Fibroblast of lung (primary cell): ENCODE measurements at regions not wholly inside any gene's neighbourhood (a gene's known extent, or its start where the extent isn't known, plus 50 kb on each side); places are given as distances from the start of the nearest gene placed in this dataset.
"Not testable (repeated sequence)": the region's sequence is repeated elsewhere in the genome, so short reads cannot be mapped to it uniquely, and the experiment has no call there.

Experiments
- DNase-seq, 2 donors: peaks; one replicate each; pipeline versions ENCODE4 v3.0.0 to v3.0.0-alpha.2; 2010; ENCODE audit warnings: low read depth in 2 of 2
- H2AFZ ChIP-seq: 2 replicates; pipeline ENCODE4 v1.5.1; 2012; ENCODE audit warnings: low read length, control low read depth, inconsistent platforms
- H3K27ac ChIP-seq: 2 replicates; pipeline ENCODE4 v1.5.1; 2011; ENCODE audit warnings: low read length, control low read depth; ENCODE audit not compliant: insufficient read depth
- H3K27me3 ChIP-seq: 2 replicates; pipeline ENCODE4 v1.5.1; 2011; ENCODE audit warnings: mild to moderate bottlenecking, low read length; ENCODE audit not compliant: control insufficient read depth, insufficient read depth
- H3K36me3 ChIP-seq: 2 replicates; pipeline ENCODE4 v1.5.1; 2011; ENCODE audit warnings: low read length; ENCODE audit not compliant: control insufficient read depth, insufficient read depth
- H3K4me1 ChIP-seq: 2 replicates; pipeline ENCODE4 v1.5.1; 2011; ENCODE audit warnings: low read length; ENCODE audit not compliant: control insufficient read depth, insufficient read depth; ENCODE audit errors: extremely low read depth
- H3K4me2 ChIP-seq: 2 replicates; pipeline ENCODE4 v1.5.1; 2011; ENCODE audit warnings: low read length, control low read depth; ENCODE audit not compliant: insufficient read depth; ENCODE audit errors: extremely low read depth
- H3K4me3 ChIP-seq, 4 experiments: fragments of 200-600 bp in 1 of 4; sonication (generic) in 1 of 4; replicated peaks in 1 of 4; 2 replicates each; pipeline ENCODE4 v1.5.1; 2011 to 2016; ENCODE audit warnings: low read length in 4 of 4, low read depth in 3 of 4, mild to moderate bottlenecking in 3 of 4, control low read depth in 2 of 4, inconsistent platforms in 1 of 4, mixed read lengths in 1 of 4; ENCODE audit not compliant: insufficient read depth in 1 of 4; ENCODE audit errors: control extremely low read depth in 1 of 4
- H3K79me2 ChIP-seq: 2 replicates; pipeline ENCODE4 v1.5.1; 2012; ENCODE audit warnings: mild to moderate bottlenecking, low read length, inconsistent platforms; ENCODE audit not compliant: control insufficient read depth, insufficient read depth
- H3K9ac ChIP-seq: 2 replicates; pipeline ENCODE4 v1.5.1; 2011; ENCODE audit warnings: mild to moderate bottlenecking, low read length, control low read depth; ENCODE audit not compliant: insufficient read depth
- H3K9me3 ChIP-seq: 2 replicates; pipeline ENCODE4 v1.5.1; 2012; ENCODE audit warnings: low read depth, low read length; ENCODE audit not compliant: control insufficient read depth, insufficient read depth
- H4K20me1 ChIP-seq: 2 replicates; pipeline ENCODE4 v1.5.1; 2011; ENCODE audit warnings: low read length; ENCODE audit not compliant: control insufficient read depth, insufficient read depth; ENCODE audit errors: extremely low read depth
- EZH2 ChIP-seq: IDR thresholded peaks from 2 replicates; pipeline ENCODE4 v1.5.1; 2012; ENCODE audit warnings: low read length, control low read depth, mild to moderate bottlenecking; ENCODE audit errors: missing control alignments
- TF ChIP-seq, protein P1 (sequence below), 2 donors: IDR thresholded peaks in 1 of 2; conservative IDR thresholded peaks in 1 of 2; 1 replicate in 1 of 2; 2 replicates in 1 of 2; pipeline ENCODE4 v1.5.1; 2011 to 2012; ENCODE audit warnings: low read length in 2 of 2, control low read depth in 1 of 2, inconsistent platforms in 1 of 2, low read depth in 1 of 2, mild to moderate bottlenecking in 1 of 2

DNA sequence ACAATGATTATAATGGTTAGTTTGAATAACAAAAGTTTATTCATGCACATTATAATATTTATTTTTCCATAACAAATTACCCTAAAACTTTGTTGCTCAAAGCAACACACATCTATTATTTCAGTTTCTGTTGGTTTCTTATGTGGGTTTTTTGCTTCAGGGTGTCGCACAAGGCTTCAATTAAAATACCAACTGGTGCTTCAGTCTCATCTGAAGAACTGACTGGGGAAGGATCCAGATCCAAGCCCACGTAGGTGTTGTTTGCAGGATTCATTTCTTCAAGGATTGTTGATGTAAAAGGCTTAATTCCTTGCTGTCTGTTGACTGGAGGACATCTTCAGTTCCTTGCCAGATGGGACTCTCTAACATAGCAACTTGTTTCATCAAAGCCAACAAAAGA lies 747.2 kb upstream of the PCDH20 start:
- H4K20me1 ChIP-seq = no peaks in the 10 kb centered on the region
- H2AFZ ChIP-seq = no peak overlapping the region
- no peak overlapping the region for H3K9ac ChIP-seq
- no peak overlapping the region for H3K4me2 ChIP-seq
- H3K27ac ChIP-seq = no peak overlapping the region
- H3K4me3 ChIP-seq = no peak overlapping the region
- no peak for DNase-seq
- no peak for TF ChIP-seq EZH2
- TF ChIP-seq, protein P1, sequence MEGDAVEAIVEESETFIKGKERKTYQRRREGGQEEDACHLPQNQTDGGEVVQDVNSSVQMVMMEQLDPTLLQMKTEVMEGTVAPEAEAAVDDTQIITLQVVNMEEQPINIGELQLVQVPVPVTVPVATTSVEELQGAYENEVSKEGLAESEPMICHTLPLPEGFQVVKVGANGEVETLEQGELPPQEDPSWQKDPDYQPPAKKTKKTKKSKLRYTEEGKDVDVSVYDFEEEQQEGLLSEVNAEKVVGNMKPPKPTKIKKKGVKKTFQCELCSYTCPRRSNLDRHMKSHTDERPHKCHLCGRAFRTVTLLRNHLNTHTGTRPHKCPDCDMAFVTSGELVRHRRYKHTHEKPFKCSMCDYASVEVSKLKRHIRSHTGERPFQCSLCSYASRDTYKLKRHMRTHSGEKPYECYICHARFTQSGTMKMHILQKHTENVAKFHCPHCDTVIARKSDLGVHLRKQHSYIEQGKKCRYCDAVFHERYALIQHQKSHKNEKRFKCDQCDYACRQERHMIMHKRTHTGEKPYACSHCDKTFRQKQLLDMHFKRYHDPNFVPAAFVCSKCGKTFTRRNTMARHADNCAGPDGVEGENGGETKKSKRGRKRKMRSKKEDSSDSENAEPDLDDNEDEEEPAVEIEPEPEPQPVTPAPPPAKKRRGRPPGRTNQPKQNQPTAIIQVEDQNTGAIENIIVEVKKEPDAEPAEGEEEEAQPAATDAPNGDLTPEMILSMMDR (conservative IDR thresholded peaks at IDR 0.05 in 1 of 2, IDR thresholded peaks at IDR 0.05 in 1 of 2; ENCODE audit: low read depth in 1 of 2, low read length in 2 of 2) = no peak
- no peaks in the 10 kb centered on the region for H3K27me3 ChIP-seq
- H3K9me3 ChIP-seq = no peaks in the 10 kb centered on the region
- H3K4me1 ChIP-seq = no peaks in the 10 kb centered on the region
- H3K36me3 ChIP-seq = no peaks in the 10 kb centered on the region
- H3K79me2 ChIP-seq = no peaks in the 10 kb centered on the region

DNA sequence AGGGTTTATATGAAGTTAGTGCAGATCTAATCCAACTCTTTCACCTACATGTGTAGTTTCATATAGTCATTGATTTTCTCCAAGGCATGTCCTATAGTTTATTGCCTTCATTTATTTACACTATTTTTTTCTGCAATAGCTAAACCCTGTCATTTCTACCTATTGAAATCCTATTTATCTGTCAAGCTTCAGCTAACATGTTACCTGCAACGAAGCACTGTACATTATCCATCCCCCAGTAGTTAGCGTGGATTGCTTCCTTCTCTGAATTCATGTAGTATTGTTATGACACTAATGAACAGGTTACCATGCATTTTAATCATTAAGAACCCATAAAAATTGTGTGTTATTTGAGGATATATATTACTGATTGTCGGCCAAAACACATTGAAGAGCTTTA lies 742.9 kb upstream of the PCDH20 start:
- no peak overlapping the region for H3K4me3 ChIP-seq
- no peaks in the 10 kb centered on the region for H3K27me3 ChIP-seq
- no peak overlapping the region for H2AFZ ChIP-seq
- no peak for TF ChIP-seq EZH2
- TF ChIP-seq, protein P1 (conservative IDR thresholded peaks at IDR 0.05 in 1 of 2, IDR thresholded peaks at IDR 0.05 in 1 of 2; ENCODE audit: low read depth in 1 of 2, low read length in 2 of 2) = no peak
- no peaks in the 10 kb centered on the region for H3K4me1 ChIP-seq
- no peaks in the 10 kb centered on the region for H4K20me1 ChIP-seq
- no peak overlapping the region for H3K9ac ChIP-seq
- no peaks in the 10 kb centered on the region for H3K9me3 ChIP-seq
- H3K79me2 ChIP-seq = no peaks in the 10 kb centered on the region
- no peak overlapping the region for H3K4me2 ChIP-seq
- no peaks in the 10 kb centered on the region for H3K36me3 ChIP-seq
- no peak overlapping the region for H3K27ac ChIP-seq
- no peak for DNase-seq

DNA sequence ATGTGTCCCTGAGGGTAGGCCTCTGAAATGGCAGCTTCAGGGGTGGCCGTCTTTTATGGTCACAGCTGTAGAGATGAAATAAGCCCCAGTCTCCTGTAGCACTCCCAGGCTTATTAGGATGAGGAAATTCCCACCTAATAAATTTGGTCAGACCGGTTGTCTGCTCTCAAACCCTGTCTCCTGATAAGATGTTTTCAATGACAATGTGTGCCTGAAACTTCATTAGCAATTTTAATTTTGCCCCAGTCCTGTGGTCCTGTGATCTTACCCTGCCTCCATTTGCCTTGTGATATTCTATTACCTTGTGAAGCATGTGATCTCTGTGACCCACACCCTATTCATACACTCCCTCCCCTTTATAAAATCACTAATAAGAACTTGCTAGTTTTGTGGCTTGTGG lies 736.1 kb upstream of the PCDH20 start:
- H3K9ac ChIP-seq, H2AFZ ChIP-seq, H3K27me3 ChIP-seq, H3K4me2 ChIP-seq, H4K20me1 ChIP-seq, H3K4me1 ChIP-seq, H3K9me3 ChIP-seq, H3K36me3 ChIP-seq, DNase-seq, H3K4me3 ChIP-seq, H3K27ac ChIP-seq, H3K79me2 ChIP-seq: not testable (repeated sequence)

DNA sequence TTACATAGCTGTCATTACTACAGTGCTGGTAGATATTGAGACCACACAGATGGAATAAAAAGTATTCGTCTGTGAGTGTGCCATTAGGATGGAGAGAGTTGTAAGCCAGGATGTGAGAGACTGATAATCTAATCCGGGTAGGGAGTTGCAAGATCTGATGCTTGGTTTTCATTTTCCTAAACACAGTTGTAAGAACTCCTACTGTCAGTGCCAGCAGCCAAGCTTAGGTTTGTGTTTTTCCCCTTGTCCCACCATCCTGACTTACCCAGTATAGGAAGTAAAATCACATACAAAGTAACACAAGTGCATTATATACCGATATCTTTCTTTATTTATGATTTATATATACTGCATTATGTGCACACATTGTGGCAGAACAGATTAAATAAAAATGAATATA lies 726.4 kb upstream of the PCDH20 start:
- Histone ChIP-seq H3K27ac (no peak overlapping the region), H3K4me3 (no peak overlapping the region), H3K79me2 (no peaks in the 10 kb centered on the region), H3K4me1 (no peaks in the 10 kb centered on the region), H2AFZ (no peak overlapping the region), H3K36me3 (no peaks in the 10 kb centered on the region), H3K27me3 (no peaks in the 10 kb centered on the region), H3K9me3 (no peaks in the 10 kb centered on the region), H3K9ac (no peak overlapping the region), H3K4me2 (no peak overlapping the region), H4K20me1 (no peaks in the 10 kb centered on the region)
- TF ChIP-seq, protein P1 (conservative IDR thresholded peaks at IDR 0.05 in 1 of 2, IDR thresholded peaks at IDR 0.05 in 1 of 2; ENCODE audit: low read depth in 1 of 2, low read length in 2 of 2) = no peak
- no peak for TF ChIP-seq EZH2
- no peak for DNase-seq
